ENCODE measurements at regions not wholly inside any gene's neighbourhood (a gene's known extent, or its start where the extent isn't known, plus 50 kb on each side); places are given as distances from the start of the nearest gene placed in this dataset.

DNA sequence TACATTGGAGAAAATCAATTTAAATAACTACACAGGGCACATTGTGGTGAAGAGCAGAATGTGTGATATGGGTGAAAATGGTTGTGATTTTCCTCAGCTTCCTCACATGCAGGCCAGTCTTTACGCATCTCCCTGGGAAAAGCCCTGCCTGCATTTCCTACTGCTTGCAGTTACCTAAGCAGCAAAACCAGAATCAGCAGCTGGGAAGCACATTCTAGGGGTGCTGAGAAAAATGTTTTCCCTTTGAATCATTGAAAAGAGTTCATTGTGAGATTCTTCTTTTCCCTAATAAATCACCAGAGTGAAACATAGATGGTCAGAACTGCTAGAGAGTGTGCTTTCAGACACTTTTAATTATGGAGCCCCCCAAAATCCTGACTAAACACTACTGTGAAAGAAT is 656.0 kb downstream of the TDRD15 start:
- TF ChIP-seq, protein P1, sequence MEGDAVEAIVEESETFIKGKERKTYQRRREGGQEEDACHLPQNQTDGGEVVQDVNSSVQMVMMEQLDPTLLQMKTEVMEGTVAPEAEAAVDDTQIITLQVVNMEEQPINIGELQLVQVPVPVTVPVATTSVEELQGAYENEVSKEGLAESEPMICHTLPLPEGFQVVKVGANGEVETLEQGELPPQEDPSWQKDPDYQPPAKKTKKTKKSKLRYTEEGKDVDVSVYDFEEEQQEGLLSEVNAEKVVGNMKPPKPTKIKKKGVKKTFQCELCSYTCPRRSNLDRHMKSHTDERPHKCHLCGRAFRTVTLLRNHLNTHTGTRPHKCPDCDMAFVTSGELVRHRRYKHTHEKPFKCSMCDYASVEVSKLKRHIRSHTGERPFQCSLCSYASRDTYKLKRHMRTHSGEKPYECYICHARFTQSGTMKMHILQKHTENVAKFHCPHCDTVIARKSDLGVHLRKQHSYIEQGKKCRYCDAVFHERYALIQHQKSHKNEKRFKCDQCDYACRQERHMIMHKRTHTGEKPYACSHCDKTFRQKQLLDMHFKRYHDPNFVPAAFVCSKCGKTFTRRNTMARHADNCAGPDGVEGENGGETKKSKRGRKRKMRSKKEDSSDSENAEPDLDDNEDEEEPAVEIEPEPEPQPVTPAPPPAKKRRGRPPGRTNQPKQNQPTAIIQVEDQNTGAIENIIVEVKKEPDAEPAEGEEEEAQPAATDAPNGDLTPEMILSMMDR (IDR thresholded peaks at IDR 0.05 in 2 of 3, conservative IDR thresholded peaks at IDR 0.05 in 1 of 3; ENCODE audit: borderline replicate concordance in 1 of 3, insufficient read depth in 1 of 3, low read depth in 2 of 3, low read length in 2 of 3): no peak
- no peak for TF ChIP-seq RAD21 (IDR thresholded peaks at IDR 0.05; ENCODE audit: low read depth)
- no peak for TF ChIP-seq CEBPB (IDR thresholded peaks at IDR 0.05; ENCODE audit: low read depth)
- TF ChIP-seq SP1 (IDR thresholded peaks at IDR 0.05; ENCODE audit: low read depth): no peak
- TF ChIP-seq, protein P2, sequence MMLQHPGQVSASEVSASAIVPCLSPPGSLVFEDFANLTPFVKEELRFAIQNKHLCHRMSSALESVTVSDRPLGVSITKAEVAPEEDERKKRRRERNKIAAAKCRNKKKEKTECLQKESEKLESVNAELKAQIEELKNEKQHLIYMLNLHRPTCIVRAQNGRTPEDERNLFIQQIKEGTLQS (IDR thresholded peaks at IDR 0.05): no peak
- no peak for TF ChIP-seq POLR2A (IDR thresholded peaks at IDR 0.05; ENCODE audit: borderline replicate concordance, extremely low read depth, insufficient read depth, insufficient read length)
- no peak for TF ChIP-seq SIN3A (IDR thresholded peaks at IDR 0.05; ENCODE audit: low read depth)
